ENCODE measurements at regions not wholly inside any gene's neighbourhood (a gene's known extent, or its start where the extent isn't known, plus 50 kb on each side); places are given as distances from the start of the nearest gene placed in this dataset.

DNA sequence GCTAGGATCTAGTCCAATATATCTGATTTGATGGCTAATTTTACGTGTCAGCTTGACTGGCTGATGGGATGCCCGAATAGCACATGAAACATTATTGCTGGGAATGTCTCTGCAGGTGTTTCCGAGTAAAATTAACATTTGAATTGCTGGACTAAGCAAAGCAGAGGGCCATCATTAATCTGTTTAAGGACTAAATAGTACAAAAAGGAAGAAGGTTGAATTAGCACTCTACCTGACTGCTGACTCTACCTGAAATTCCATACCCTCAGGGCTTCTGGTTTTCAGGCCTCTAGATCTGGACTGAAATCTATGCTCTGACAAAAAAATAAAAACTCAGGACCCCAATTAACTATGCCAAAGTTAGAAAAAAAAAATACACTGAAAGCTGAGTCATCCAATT, 1021.9 kb downstream of the FAM133A start:
- TF ChIP-seq, protein P1, sequence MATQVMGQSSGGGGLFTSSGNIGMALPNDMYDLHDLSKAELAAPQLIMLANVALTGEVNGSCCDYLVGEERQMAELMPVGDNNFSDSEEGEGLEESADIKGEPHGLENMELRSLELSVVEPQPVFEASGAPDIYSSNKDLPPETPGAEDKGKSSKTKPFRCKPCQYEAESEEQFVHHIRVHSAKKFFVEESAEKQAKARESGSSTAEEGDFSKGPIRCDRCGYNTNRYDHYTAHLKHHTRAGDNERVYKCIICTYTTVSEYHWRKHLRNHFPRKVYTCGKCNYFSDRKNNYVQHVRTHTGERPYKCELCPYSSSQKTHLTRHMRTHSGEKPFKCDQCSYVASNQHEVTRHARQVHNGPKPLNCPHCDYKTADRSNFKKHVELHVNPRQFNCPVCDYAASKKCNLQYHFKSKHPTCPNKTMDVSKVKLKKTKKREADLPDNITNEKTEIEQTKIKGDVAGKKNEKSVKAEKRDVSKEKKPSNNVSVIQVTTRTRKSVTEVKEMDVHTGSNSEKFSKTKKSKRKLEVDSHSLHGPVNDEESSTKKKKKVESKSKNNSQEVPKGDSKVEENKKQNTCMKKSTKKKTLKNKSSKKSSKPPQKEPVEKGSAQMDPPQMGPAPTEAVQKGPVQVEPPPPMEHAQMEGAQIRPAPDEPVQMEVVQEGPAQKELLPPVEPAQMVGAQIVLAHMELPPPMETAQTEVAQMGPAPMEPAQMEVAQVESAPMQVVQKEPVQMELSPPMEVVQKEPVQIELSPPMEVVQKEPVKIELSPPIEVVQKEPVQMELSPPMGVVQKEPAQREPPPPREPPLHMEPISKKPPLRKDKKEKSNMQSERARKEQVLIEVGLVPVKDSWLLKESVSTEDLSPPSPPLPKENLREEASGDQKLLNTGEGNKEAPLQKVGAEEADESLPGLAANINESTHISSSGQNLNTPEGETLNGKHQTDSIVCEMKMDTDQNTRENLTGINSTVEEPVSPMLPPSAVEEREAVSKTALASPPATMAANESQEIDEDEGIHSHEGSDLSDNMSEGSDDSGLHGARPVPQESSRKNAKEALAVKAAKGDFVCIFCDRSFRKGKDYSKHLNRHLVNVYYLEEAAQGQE (IDR thresholded peaks at IDR 0.05; ENCODE audit: low read depth): no peak
- TF ChIP-seq TAF1 (IDR thresholded peaks at IDR 0.05; ENCODE audit: low read depth) (no peak), YY1 (IDR thresholded peaks at IDR 0.05; ENCODE audit: low read depth) (no peak), TEAD4 (IDR thresholded peaks at IDR 0.05) (no peak), NFIC (IDR thresholded peaks at IDR 0.05) (no peak), CREB1 (IDR thresholded peaks at IDR 0.05; ENCODE audit: low read depth) (no peak)
